H9 (cell line): ENCODE measurements at regions not wholly inside any gene's neighbourhood (a gene's known extent, or its start where the extent isn't known, plus 50 kb on each side); places are given as distances from the start of the nearest gene placed in this dataset.
"Not testable (repeated sequence)": the region's sequence is repeated elsewhere in the genome, so short reads cannot be mapped to it uniquely, and the experiment has no call there.

Experiments
- DNase-seq: peaks from one replicate; pipeline ENCODE4 v3.0.0-alpha.2; 2017
- H2AFZ ChIP-seq: one replicate; pipeline ENCODE4 v1.6.1; 2013; ENCODE audit warnings: mild to moderate bottlenecking, low read length, control low read depth, moderate library complexity
- H2AK5ac ChIP-seq: 2 replicates; pipeline ENCODE4 v1.6.1; 2013; ENCODE audit warnings: low read length, control low read depth, mixed read lengths; ENCODE audit not compliant: insufficient read length
- H2BK120ac ChIP-seq: one replicate; pipeline ENCODE4 v1.6.1; 2013; ENCODE audit warnings: low read depth, mild to moderate bottlenecking, low read length, control low read depth, inconsistent platforms; ENCODE audit not compliant: poor library complexity, severe bottlenecking
- H2BK12ac ChIP-seq: 2 replicates; pipeline ENCODE4 v1.6.1; 2013; ENCODE audit warnings: low read length, control low read depth, mixed read lengths, low read depth; ENCODE audit not compliant: insufficient read length
- H2BK15ac ChIP-seq: 2 replicates; pipeline ENCODE4 v1.6.1; 2013; ENCODE audit warnings: low read depth, low read length, control low read depth
- H2BK20ac ChIP-seq: one replicate; pipeline ENCODE4 v1.6.1; 2013; ENCODE audit warnings: low read depth, mild to moderate bottlenecking, low read length, control low read depth, inconsistent platforms; ENCODE audit not compliant: poor library complexity, severe bottlenecking
- H2BK5ac ChIP-seq: 2 replicates; pipeline ENCODE4 v1.6.1; 2013; ENCODE audit warnings: low read length, control low read depth, mixed read lengths; ENCODE audit not compliant: insufficient read length
- H3K14ac ChIP-seq: 2 replicates; pipeline ENCODE4 v1.6.1; 2013; ENCODE audit warnings: low read length, control low read depth; ENCODE audit not compliant: insufficient read depth
- H3K18ac ChIP-seq: 2 replicates; pipeline ENCODE4 v1.6.1; 2013; ENCODE audit warnings: low read depth, mild to moderate bottlenecking, mixed read lengths, low read length, control low read depth; ENCODE audit not compliant: insufficient read length
- H3K23ac ChIP-seq: 2 replicates; pipeline ENCODE4 v1.6.1; 2013; ENCODE audit warnings: low read length, control low read depth, mixed read lengths, low read depth; ENCODE audit not compliant: insufficient read length
- H3K23me2 ChIP-seq: 2 replicates; pipeline ENCODE4 v1.6.1; 2013; ENCODE audit warnings: low read depth, mild to moderate bottlenecking, mixed read lengths, low read length, control low read depth; ENCODE audit not compliant: insufficient read length, poor library complexity, severe bottlenecking
- H3K27ac ChIP-seq: 2 replicates; pipeline ENCODE4 v1.5.1; 2013; ENCODE audit warnings: low read length, control low read depth, mixed read lengths, low read depth; ENCODE audit not compliant: insufficient read length
- H3K27me3 ChIP-seq: 2 replicates; pipeline ENCODE4 v1.6.1; 2013; ENCODE audit warnings: low read length, control low read depth, inconsistent platforms; ENCODE audit not compliant: insufficient read depth
- H3K4ac ChIP-seq: 2 replicates; pipeline ENCODE4 v1.6.1; 2013; ENCODE audit warnings: low read depth, mild to moderate bottlenecking, control low read depth, inconsistent platforms, low read length, moderate library complexity
- H3K4me1 ChIP-seq: 2 replicates; pipeline ENCODE4 v1.6.1; 2013; ENCODE audit warnings: low read length, control low read depth, inconsistent platforms; ENCODE audit not compliant: insufficient read depth
- H3K4me2 ChIP-seq: 2 replicates; pipeline ENCODE4 v1.6.1; 2013; ENCODE audit warnings: low read length, control low read depth, mixed read lengths; ENCODE audit not compliant: insufficient read length, insufficient read depth
- H3K56ac ChIP-seq: 2 replicates; pipeline ENCODE4 v1.6.1; 2013; ENCODE audit warnings: low read depth, mild to moderate bottlenecking, mixed read lengths, low read length, control low read depth; ENCODE audit not compliant: insufficient read length
- H3K79me1 ChIP-seq: 2 replicates; pipeline ENCODE4 v1.6.1; 2013; ENCODE audit warnings: low read depth, mild to moderate bottlenecking, moderate library complexity, low read length, control low read depth, inconsistent platforms; ENCODE audit not compliant: insufficient read depth, poor library complexity, severe bottlenecking
- H3K79me2 ChIP-seq: 2 replicates; pipeline ENCODE4 v1.6.1; 2013; ENCODE audit warnings: low read length, control low read depth, inconsistent platforms; ENCODE audit not compliant: insufficient read depth
- H3K9ac ChIP-seq: 2 replicates; pipeline ENCODE4 v1.6.1; 2013; ENCODE audit warnings: low read length, control low read depth, mixed read lengths; ENCODE audit not compliant: insufficient read length; ENCODE audit errors: extremely low read depth
- H3K9me3 ChIP-seq: one replicate; pipeline ENCODE4 v1.6.1; 2013; ENCODE audit warnings: low read depth, low read length, inconsistent platforms; ENCODE audit not compliant: control insufficient read depth
- H3T11ph ChIP-seq: one replicate; pipeline ENCODE4 v1.6.1; 2013; ENCODE audit warnings: mild to moderate bottlenecking, low read length, control low read depth, inconsistent platforms
- H4K20me1 ChIP-seq: one replicate; pipeline ENCODE4 v1.6.1; 2013; ENCODE audit not compliant: control insufficient read depth, insufficient read length, insufficient read depth
- H4K5ac ChIP-seq: 2 replicates; pipeline ENCODE4 v1.6.1; 2013; ENCODE audit warnings: low read depth, mild to moderate bottlenecking, mixed read lengths, low read length, control low read depth; ENCODE audit not compliant: insufficient read length
- H4K8ac ChIP-seq: replicated peaks from 2 replicates; pipeline ENCODE4 v1.6.1; 2013; ENCODE audit warnings: low read length, control low read depth, mixed read lengths, low read depth; ENCODE audit not compliant: insufficient read length
- H4K91ac ChIP-seq: 2 replicates; pipeline ENCODE4 v1.6.1; 2013; ENCODE audit warnings: low read depth, mild to moderate bottlenecking, moderate library complexity, mixed read lengths, low read length, control low read depth; ENCODE audit not compliant: insufficient read length
- H3K27ac Mint-ChIP-seq, 3 experiments: 2 replicates in 2 of 3; 3 replicates in 1 of 3; pipeline ENCODE4 v1.8.0; 2020 to 2021; ENCODE audit warnings: mixed read lengths in 3 of 3, mild to moderate bottlenecking in 1 of 3, moderate library complexity in 1 of 3
- H3K27me3 Mint-ChIP-seq: 2 replicates; pipeline ENCODE4 v1.8.0; 2021; ENCODE audit warnings: low read depth, mild to moderate bottlenecking, moderate library complexity, mixed read lengths
- H3K36me3 Mint-ChIP-seq, 3 experiments: 2 replicates in 2 of 3; 3 replicates in 1 of 3; pipeline ENCODE4 v1.8.0; 2020 to 2021; ENCODE audit warnings: low read depth in 3 of 3, mixed read lengths in 3 of 3; ENCODE audit not compliant: insufficient read depth in 1 of 3
- H3K4me1 Mint-ChIP-seq, 2 experiments: 2 replicates each; pipeline ENCODE4 v1.8.0; 2020; ENCODE audit warnings: mixed read lengths in 2 of 2
- H3K4me3 Mint-ChIP-seq, 2 experiments: 2 replicates in 1 of 2; 3 replicates in 1 of 2; pipeline ENCODE4 v1.8.0; 2020 to 2021; ENCODE audit warnings: mild to moderate bottlenecking in 2 of 2, mixed read lengths in 2 of 2, moderate library complexity in 1 of 2
- H3K9me3 Mint-ChIP-seq, 2 experiments: 2 replicates in 1 of 2; 3 replicates in 1 of 2; pipeline ENCODE4 v1.8.0; 2020; ENCODE audit warnings: mild to moderate bottlenecking in 2 of 2, mixed read lengths in 2 of 2, moderate library complexity in 1 of 2
- CTCF ChIP-seq: fragments of 200-600 bp; sonication (generic); conservative IDR thresholded peaks from 3 replicates; pipeline ENCODE4 v1.8.0; 2021; ENCODE audit warnings: antibody characterized with exemption, mild to moderate bottlenecking
- WGBS: extraction: QIAGEN DNeasy Blood & Tissue Kit; methylation state at CpG from one replicate; pipeline ENCODE4 v1.1.7; 2013; ENCODE audit warnings: missing lambda C conversion rate, low lambda C conversion rate, mixed read lengths; ENCODE audit not compliant: insufficient read length; ENCODE audit errors: extremely low coverage; 5-methylcytosine and 5-hydroxymethylcytosine counted together

- Histone ChIP-seq H2BK120ac (no peak overlapping the region), H2BK15ac (no peak overlapping the region), H3K4me1 (no peaks in the 10 kb centered on the region), H4K91ac (no peak overlapping the region), H3K18ac (no peak overlapping the region), H3K27ac (no peak overlapping the region), H3K23me2 (no peaks in the 10 kb centered on the region), H2AK5ac (no peak overlapping the region), H3K4ac (no peak overlapping the region), H3K14ac (no peak overlapping the region), H2BK20ac (no peak overlapping the region), H3K23ac (no peak overlapping the region), H2AFZ (no peak overlapping the region), H3K9ac (no peak overlapping the region), H3K79me2 (no peaks in the 10 kb centered on the region), H4K20me1 (no peaks in the 10 kb centered on the region), H3K27me3 (no peaks in the 10 kb centered on the region), H4K5ac (no peak overlapping the region), H2BK5ac (no peak overlapping the region), H3K4me2 (no peak overlapping the region), H3T11ph (no peak overlapping the region), H3K79me1 (no peaks in the 10 kb centered on the region), H3K56ac (no peak overlapping the region), H4K8ac (no peak overlapping the region), H2BK12ac (no peak overlapping the region), H3K9me3 (no peaks in the 10 kb centered on the region)
- Mint-ChIP-seq H3K27ac (no peak overlapping the region), H3K9me3 (no peaks in the 10 kb centered on the region), H3K36me3 (no peaks in the 10 kb centered on the region), H3K4me3 (no peak overlapping the region), H3K27me3 (no peaks in the 10 kb centered on the region), H3K4me1 (no peaks in the 10 kb centered on the region)
- no peak for TF ChIP-seq CTCF
- DNase-seq: no peak
Observed at GRCh38 chr4:131609039-131609438, 1540.1 kb upstream of the PCDH10 start.

DNA sequence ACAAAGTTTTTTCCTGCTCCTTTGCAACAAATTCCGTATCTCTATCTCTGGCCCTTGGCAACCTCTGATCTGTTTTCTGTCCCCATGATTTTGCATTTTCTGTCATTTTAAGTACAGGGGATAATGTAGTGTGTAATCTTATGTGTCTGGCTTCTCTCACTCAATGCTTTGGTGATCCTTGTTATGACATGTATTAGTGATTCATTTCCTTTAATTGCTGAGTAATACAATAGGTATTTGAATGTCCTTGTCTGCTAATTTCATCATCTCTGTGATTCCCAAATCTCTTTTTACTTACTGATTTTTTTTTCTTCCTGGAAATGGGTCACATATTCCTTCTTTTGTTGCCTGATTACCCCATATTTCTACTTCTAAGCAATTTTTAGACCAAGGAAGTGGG, 1538.6 kb upstream of the PCDH10 start:
- H3K18ac ChIP-seq, H3K27ac ChIP-seq, H3K23me2 ChIP-seq, H3K4ac ChIP-seq, H2BK20ac ChIP-seq, H3K79me2 ChIP-seq, H3T11ph ChIP-seq, H3K27ac Mint-ChIP-seq, H3K9me3 Mint-ChIP-seq, H3K56ac ChIP-seq, H3K9me3 ChIP-seq, H3K4me2 ChIP-seq, H3K27me3 Mint-ChIP-seq, H3K27me3 ChIP-seq, H2BK120ac ChIP-seq, H3K4me3 Mint-ChIP-seq, H3K4me1 Mint-ChIP-seq, H3K36me3 Mint-ChIP-seq, H4K91ac ChIP-seq, H2AK5ac ChIP-seq, H3K9ac ChIP-seq, H2BK15ac ChIP-seq, H4K8ac ChIP-seq, DNase-seq, H3K79me1 ChIP-seq, H2BK5ac ChIP-seq, H4K20me1 ChIP-seq, H2BK12ac ChIP-seq, H4K5ac ChIP-seq, H3K23ac ChIP-seq, H3K4me1 ChIP-seq, H3K14ac ChIP-seq, H2AFZ ChIP-seq: not testable (repeated sequence)
- no CpG with 5 or more reads among the region's 1 CpG for WGBS
